ENCODE measurements at regions not wholly inside any gene's neighbourhood (a gene's known extent, or its start where the extent isn't known, plus 50 kb on each side); places are given as distances from the start of the nearest gene placed in this dataset.
"Not testable (repeated sequence)": the region's sequence is repeated elsewhere in the genome, so short reads cannot be mapped to it uniquely, and the experiment has no call there.

- H3K4me3 ChIP-seq (ENCODE audit: low read depth, low read length) = no peak overlapping the region
- no peak for DNase-seq (ENCODE audit: low read depth)
- no peak for TF ChIP-seq CTCF (conservative IDR thresholded peaks at IDR 0.05; ENCODE audit: low read depth, low read length)
Observed at GRCh38 chr2:200109421-200109820, 154.0 kb downstream of the MAIP1 start.

- DNase-seq (ENCODE audit: low read depth) = no peak
- TF ChIP-seq CTCF (conservative IDR thresholded peaks at IDR 0.05; ENCODE audit: low read depth, low read length) = no peak
- H3K4me3 ChIP-seq (ENCODE audit: low read depth, low read length) = no peak overlapping the region
Observed at GRCh38 chr2:200110381-200110780, 155.0 kb downstream of the MAIP1 start.

GRCh38 chr2:200113016-200113799, 157.8 kb downstream of the MAIP1 start:
- not testable (repeated sequence) for H3K4me3 ChIP-seq (ENCODE audit: low read depth, low read length); DNase-seq (ENCODE audit: low read depth)

DNA sequence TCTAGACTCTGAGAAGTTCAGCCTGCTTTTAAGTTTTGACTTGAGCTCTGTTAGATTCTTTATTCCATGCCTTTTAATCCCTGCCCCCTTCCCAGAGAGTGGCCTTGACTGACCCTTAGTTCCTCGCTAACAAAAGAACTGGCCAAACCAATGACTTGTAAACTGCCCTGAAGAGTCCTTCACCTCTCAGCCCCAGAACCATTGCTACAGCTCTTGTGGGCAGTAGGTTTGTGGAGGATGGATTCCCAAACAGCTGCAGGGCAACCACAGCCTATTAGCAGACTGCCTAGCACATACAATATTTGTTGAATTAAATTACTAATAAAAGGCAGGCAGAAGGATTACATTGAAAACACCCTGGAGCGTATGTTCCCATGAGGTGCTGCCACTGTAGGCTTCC, 163.9 kb downstream of the MAIP1 start:
- H3K4me3 ChIP-seq (ENCODE audit: low read depth, low read length) = no peak overlapping the region
- no peak for DNase-seq (ENCODE audit: low read depth)
- TF ChIP-seq CTCF (conservative IDR thresholded peaks at IDR 0.05; ENCODE audit: low read depth, low read length) = no peak

DNA sequence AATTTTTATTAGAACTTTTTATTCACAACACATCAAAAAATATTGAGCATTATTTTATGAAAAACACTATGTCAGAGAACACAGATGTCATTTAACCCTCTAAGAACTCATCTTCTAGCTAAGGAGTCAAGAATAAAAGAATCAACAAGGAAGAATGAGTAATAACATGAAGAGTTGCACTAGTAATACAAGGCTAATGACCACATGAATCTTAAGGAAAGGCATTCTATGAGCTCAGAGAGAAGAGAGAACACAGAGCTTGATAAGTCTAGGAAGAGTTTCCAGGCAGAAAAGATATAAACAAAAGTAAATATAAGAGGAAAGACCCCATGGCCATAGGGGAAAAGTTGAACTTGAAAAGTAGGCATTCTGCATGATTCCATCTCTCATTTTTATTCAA, 166.5 kb downstream of the MAIP1 start:
- DNase-seq (ENCODE audit: low read depth) = no peak
- TF ChIP-seq CTCF (conservative IDR thresholded peaks at IDR 0.05; ENCODE audit: low read depth, low read length) = no peak
- no peak overlapping the region for H3K4me3 ChIP-seq (ENCODE audit: low read depth, low read length)

- no peak overlapping the region for H3K4me3 ChIP-seq (ENCODE audit: low read depth, low read length)
- no peak for TF ChIP-seq CTCF (conservative IDR thresholded peaks at IDR 0.05; ENCODE audit: low read depth, low read length)
- DNase-seq (ENCODE audit: low read depth) = no peak
Observed at GRCh38 chr2:200122683-200123082, 167.3 kb downstream of the MAIP1 start.

DNA sequence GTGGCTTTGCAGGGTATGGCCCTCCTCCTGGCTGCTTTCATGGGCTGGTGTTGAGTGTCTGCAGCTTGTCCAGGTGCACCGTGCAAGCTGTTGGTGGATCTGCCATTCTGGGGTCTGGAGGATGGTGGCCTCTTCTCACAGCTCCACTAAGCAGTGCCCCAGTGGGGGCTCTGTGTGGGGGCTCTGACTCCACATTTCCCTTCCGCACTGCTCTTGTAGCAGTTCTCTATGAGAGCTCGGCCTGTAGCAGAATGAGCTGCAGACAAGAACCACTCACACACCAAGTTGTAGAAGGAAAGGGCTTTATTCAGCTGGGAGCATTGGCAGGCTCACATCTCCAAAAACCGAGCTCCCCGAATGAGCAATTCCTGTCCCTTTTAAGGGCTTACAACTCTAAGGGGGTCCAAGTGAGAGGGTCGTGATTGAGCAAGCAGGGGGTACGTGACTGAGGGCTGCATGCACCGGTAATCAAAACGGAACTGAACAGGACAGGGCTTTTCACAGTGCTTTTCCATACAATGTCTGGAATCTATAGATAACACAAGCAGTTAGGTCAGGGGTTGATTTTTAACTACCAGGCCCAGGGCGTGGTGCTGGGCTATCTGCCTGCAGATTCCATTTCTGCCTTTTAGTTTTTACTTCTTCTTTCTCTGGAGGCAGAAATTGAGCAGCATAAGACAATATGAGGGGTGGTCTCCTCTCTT, 169.4 kb downstream of the MAIP1 start:
- not testable (repeated sequence) for H3K4me3 ChIP-seq (ENCODE audit: low read depth, low read length); DNase-seq (ENCODE audit: low read depth)
